ENCODE measurements at regions not wholly inside any gene's neighbourhood (a gene's known extent, or its start where the extent isn't known, plus 50 kb on each side); places are given as distances from the start of the nearest gene placed in this dataset.
"Not testable (repeated sequence)": the region's sequence is repeated elsewhere in the genome, so short reads cannot be mapped to it uniquely, and the experiment has no call there.

DNA sequence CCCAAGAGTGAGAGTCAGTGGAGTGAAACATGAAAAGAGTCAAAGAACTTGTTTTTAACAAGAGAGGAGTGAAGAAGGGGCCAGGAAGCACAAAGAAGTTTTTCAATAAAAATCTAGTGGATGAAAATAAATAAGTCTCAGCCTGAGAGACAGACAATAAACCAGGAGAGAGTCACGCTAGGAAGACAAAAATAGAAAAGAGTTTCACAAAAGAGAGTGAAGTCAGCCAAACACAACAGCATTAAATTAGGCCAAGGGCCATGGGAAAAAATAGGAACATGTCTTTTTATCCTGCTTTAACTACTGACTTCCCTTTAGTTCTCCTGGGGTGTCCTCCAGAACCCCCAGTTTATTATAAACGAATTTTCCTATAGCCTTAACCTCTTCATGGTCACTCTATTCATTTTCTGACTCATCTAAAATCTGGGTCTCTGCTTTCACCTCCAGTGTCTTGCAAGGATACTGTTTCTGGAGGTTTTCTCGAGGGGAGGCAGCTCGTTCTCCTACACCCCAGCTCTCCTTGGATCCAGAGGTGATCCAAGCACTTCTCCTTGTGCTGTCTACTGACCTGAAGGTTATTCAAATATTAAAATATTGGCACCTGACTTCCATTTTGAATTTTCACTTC, 571.5 kb upstream of the PPP2R3A start:
- no peak for DNase-seq (ENCODE audit: low read depth in 2 of 2)

- DNase-seq (ENCODE audit: low read depth in 2 of 2) = no peak
Measured at GRCh38 chr3:135412475-135412874, 553.1 kb upstream of the PPP2R3A start.

GRCh38 chr3:135416182-135416581, 549.3 kb upstream of the PPP2R3A start:
- no peak for DNase-seq (ENCODE audit: low read depth in 2 of 2)

GRCh38 chr3:135419155-135419554, 546.4 kb upstream of the PPP2R3A start:
- no peak for DNase-seq (ENCODE audit: low read depth in 2 of 2)

DNA sequence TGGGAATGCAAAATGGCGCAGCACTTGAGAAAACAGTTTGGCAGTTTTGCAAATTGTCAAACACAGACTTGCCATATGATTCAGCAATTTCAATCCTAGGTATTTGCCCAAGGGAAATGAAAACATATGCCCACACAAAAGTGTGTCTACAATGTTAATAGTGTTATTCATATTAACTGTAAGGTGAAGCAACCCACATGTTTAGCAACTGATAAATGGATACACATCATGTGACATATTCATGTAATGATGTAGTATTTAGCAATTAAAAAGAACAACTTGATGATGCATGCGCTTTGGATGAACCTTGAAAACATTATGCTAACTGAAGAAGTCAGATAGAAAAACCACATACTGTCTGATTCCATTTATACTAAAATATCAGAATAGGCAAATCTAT, 539.0 kb upstream of the PPP2R3A start:
- no peak for DNase-seq (ENCODE audit: low read depth in 2 of 2)

DNA sequence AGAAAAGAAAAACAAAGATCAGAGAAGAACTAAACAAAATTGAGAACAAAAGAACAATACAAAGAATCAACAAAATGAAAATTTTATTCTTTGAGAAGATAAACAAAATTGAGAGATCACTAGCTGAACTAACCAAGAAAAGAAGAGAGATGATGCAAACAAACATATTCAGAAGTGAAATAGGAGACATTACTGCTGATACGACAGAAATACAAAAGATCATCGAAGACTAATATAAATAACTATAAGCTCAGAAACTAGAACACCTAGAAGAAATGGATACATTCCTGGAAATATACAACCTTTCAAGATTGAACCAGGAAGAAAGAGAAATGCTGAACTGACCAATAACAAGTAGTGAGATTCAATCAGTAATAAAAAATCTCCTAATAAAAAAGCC, 533.1 kb upstream of the PPP2R3A start:
- DNase-seq (ENCODE audit: low read depth in 2 of 2) = no peak

- not testable (repeated sequence) for DNase-seq (ENCODE audit: low read depth in 2 of 2)
Measured at GRCh38 chr3:135438889-135439597, 526.5 kb upstream of the PPP2R3A start.

DNA sequence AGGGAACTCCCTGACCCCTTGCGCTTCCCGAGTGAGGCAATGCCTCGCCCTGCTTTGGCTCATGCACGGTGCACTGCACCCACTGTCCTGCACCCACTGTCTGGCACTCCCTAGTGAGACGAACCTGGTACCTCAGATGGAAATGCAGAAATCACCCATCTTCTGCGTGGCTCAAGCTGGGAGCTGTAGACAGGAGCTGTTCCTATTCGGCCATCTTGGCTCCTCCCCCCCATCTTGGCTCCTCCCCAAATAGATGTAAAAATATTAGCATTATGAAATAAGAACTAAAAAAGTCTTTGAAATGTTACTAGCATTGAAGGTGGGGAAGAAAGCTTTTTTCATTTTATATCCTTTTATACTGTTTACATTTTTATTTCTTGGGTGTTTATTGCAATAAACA, 525.9 kb upstream of the PPP2R3A start:
- DNase-seq (ENCODE audit: low read depth in 2 of 2) = not testable (repeated sequence)

GRCh38 chr3:135440233-135440632, 525.3 kb upstream of the PPP2R3A start:
- no peak for DNase-seq (ENCODE audit: low read depth in 2 of 2)

DNA sequence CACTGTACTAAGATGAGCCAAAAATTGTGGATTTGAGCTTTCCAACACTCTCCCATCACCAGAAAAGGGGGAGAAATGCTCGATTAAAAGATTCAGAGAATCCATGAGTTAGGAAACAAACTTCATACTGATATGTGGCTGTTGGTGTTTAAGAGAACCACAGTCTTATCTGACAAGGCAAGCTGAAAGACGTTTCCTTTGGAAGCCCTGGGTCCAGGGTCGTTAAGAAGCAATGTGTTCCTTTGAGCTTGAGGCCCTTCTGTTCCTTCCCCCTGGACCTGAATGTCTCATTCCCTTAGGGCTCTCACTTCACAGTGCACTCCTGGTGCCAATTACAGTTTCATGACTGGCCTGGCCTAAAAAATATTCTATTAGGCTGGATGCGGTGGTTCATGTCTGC, 524.8 kb upstream of the PPP2R3A start:
- no peak for DNase-seq (ENCODE audit: low read depth in 2 of 2)

- no peak for DNase-seq (ENCODE audit: low read depth in 2 of 2)
Measured at GRCh38 chr3:135444058-135444457, 521.5 kb upstream of the PPP2R3A start.

GRCh38 chr3:135447483-135447882, 518.0 kb upstream of the PPP2R3A start:
- no peak for DNase-seq (ENCODE audit: low read depth in 2 of 2)

GRCh38 chr3:135448520-135448919, 517.0 kb upstream of the PPP2R3A start:
- no peak for DNase-seq (ENCODE audit: low read depth in 2 of 2)

DNA sequence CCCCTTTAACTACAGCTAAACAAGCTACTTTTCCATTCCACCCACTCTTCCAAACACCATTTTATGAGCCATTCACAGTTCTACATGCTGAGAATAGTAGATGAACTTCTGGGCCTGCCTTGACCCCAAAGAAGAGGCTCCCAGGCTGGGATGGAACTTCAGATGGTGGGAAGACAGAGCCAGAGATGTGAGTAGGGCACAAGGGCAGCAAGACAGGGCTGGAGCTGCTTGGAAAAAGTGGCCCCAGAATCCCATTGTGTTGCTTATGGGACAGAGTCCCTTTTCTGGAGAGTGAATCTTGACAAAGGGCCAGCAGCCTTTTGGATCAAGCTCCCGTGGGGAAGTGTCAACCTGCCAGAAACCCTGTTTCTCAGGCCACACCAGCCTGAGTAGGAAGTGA, 516.5 kb upstream of the PPP2R3A start:
- DNase-seq (ENCODE audit: low read depth in 2 of 2) = no peak

DNA sequence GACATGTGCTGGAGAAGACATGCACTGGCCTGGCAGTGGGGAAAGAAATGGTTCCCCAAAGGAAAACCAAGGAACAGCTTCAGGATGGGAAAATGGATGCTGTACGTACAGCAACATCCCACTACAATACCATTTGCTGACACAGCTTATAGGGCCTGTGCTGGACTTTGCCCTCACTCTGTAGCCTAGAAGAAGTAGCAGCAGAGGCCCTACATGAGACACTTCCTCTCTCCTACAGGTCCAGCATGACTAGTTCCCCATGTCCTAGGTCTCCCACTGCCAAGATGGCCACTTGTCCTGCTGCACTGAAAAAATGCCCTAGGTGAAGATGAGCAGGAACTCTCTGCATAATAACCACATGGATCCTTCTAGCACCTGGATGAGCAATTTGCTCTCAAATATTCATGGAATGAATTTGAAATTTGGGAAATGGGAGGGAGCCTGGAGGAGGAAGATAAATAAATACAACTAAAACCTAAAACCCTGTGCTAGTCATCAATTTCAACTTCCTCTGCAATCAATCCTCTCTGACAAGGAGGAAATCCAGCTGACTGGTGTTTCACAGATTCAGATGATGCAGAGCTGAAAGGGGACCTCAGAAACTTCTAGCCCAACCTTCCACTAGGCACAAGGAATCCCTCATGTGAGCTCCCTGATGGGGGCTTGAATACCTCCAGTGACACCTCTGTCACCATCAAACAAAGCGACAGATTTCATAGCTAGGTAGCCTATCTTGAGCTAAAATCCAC, 514.3 kb upstream of the PPP2R3A start:
- no peak for DNase-seq (ENCODE audit: low read depth in 2 of 2)

- no peak for DNase-seq (ENCODE audit: low read depth in 2 of 2)
Measured at GRCh38 chr3:135452881-135453280, 512.6 kb upstream of the PPP2R3A start.

GRCh38 chr3:135453326-135453725, 512.2 kb upstream of the PPP2R3A start:
- DNase-seq (ENCODE audit: low read depth in 2 of 2) = no peak

DNA sequence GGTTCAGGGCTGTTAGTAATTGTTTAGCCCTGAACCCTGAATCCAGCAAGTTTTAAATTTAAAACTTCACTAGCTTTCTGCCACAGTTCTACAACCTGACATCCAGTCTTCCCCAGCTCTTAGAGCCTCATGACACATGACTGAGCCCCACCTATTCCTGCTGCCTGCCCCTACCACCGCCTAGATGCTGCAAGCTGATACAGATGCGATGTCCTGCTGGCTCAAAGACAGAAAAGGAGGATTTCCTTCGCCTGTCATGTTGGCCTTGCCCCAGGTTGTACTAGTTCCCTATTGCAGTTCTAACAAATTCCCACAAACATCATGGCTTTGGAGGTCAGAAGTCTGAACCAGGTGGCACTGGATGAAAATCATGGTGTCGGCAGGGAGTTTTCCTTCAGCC, 510.6 kb upstream of the PPP2R3A start:
- DNase-seq (ENCODE audit: low read depth in 2 of 2) = no peak

DNA sequence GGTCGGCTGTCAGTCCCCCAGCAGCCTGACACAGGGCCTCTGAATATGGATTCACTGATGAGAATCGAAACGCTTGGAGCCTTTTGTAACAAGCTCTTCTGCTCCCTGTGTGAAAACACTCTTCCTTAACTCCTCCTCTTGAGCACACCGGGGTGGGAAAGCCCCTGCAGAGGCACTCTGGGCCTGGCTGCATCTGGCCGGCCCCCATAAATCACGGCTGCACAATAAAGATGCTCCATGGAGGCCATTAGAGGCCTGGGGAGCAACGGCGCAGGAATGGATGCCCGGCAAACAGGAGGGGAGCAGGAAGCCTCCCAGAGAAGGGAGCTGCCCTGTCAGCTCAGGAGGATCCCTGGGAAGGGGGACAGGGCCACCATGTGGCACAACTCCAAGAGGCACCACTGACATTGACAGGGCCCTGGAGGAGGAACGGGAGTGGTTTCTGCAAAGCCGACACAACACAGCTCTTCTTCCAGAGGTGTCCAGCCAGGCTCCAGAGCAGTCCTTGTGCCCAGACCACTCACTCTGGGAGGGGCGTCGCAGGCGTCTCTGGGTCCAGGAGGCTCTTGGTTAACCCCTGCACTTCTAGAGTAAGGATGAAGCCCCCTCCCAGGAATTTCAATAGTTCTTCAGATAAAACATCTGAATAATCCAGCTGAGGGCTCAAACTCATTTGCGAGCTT, 509.3 kb upstream of the PPP2R3A start:
- no peak for DNase-seq (ENCODE audit: low read depth in 2 of 2)

DNA sequence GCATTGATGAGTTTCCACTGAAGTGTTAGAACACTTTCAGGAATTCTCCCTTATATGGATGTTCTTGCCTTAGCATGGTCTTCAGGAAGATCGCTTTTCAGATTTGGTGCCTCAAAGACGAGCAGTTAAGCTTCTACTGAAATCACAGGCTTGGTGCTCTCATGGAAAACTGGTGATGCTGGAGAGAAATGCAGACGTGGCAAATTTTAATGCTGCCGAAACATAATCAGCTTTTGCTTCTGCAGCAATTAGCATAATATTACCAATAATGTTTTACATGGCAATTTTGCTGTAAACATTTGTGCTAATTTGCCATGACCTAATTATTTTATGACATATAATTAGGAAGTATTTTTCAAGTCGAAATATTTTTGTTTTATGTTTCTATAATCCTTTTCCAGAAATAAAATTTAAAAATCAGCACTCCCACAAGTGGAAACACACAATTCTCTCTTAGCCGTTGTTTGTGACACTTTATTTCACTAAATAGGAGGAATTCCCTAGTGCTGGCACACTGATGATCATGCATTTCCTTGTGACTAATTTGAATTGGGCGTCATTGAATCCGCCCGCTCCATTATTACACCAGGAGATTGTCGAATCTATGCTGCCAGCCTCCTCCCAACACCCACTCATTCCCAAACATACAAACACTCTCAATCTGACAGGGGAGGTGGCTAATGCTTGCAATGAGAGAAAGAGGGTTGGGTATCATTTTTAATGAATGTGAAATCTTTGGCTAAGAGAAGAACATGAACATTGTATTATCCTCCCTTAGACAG, 506.8 kb upstream of the PPP2R3A start:
- no peak for DNase-seq (ENCODE audit: low read depth in 2 of 2)

DNA sequence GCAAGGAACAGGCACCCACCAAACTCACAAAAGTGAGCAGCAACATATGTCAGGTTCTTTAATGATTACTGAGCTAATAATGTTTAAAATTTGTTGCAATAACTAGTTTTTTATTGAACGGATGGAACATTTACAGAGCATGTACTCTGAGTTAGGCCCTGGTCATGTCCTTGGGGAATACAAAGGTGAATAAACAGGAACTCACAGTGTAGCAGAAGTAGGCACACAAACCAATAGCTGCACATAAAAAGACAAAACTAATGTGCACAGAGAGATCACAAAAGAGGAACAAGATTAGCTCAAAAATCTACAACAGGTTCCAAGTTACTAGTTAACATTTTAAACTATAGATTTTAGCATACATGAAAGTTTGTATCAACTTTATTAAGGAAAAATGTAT, 505.3 kb upstream of the PPP2R3A start:
- no peak for DNase-seq (ENCODE audit: low read depth in 2 of 2)

DNA sequence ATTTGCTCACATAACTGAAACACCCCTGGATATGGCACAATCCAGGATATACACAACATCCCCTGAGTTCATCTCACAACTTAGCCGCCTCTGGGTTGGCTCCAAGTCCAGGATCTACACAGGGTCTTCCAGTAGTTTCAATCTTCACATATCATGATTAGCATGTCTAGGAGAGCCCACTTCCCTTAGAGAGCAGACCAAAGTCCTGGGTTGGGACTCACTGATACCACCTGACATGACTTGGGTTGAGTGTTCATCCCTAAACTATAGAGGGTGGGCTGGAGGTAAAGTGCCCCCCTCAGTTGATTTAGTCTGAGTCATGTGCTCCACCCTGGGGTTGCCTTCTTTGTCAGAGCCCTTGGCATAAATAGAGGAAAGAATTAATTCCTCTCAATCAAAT, 493.6 kb upstream of the PPP2R3A start:
- no peak for DNase-seq (ENCODE audit: low read depth in 2 of 2)
